ENCODE measurements at regions not wholly inside any gene's neighbourhood (a gene's known extent, or its start where the extent isn't known, plus 50 kb on each side); places are given as distances from the start of the nearest gene placed in this dataset.

GRCh38 chr5:107774316-107774715 is 103.6 kb upstream of the EFNA5 start:
- Histone ChIP-seq H3K4me1 (ENCODE audit: insufficient read depth, low read length) (no peaks in the 10 kb centered on the region), H3K27me3 (ENCODE audit: control insufficient read depth in 1 of 2, insufficient read depth in 2 of 2, low read length in 2 of 2) (no peaks in the 10 kb centered on the region), H3K9me3 (ENCODE audit: control insufficient read depth in 1 of 2, insufficient read depth in 1 of 2, low read length in 2 of 2) (no peaks in the 10 kb centered on the region), H3K4me3 (ENCODE audit: low read length) (no peak overlapping the region), H3K27ac (ENCODE audit: low read depth in 1 of 2, low read length in 2 of 2) (no peak overlapping the region), H3K36me3 (ENCODE audit: insufficient read depth, low read length) (no peaks in the 10 kb centered on the region)
- no peaks in the 10 kb centered on the region for H3K9me3 Mint-ChIP-seq
- no peak overlapping the region for H3K27ac Mint-ChIP-seq
- ChIA-PET CTCF (no interaction called here), POLR2A (no interaction called here)
- no peak overlapping the region for H3K4me3 Mint-ChIP-seq
- ATAC-seq (ENCODE audit: poor library complexity) (no peak), DNase-seq (no peak)
- intact Hi-C loops (cut with DNase I, micrococcal nuclease), result no loop called here
- peaks cover 17% of the 10 kb centered on the region for H3K27me3 Mint-ChIP-seq
- no peak for TF ChIP-seq CTCF (IDR thresholded peaks at IDR 0.05)
- no peaks in the 10 kb centered on the region for H3K36me3 Mint-ChIP-seq (ENCODE audit: low read depth)
- H3K4me1 Mint-ChIP-seq (ENCODE audit: low read depth), result no peaks in the 10 kb centered on the region

- H3K4me1 Mint-ChIP-seq (ENCODE audit: low read depth), result no peaks in the 10 kb centered on the region
- H3K27me3 ChIP-seq (ENCODE audit: control insufficient read depth in 1 of 2, insufficient read depth in 2 of 2, low read length in 2 of 2), result no peaks in the 10 kb centered on the region
- no peaks in the 10 kb centered on the region for H3K4me1 ChIP-seq (ENCODE audit: insufficient read depth, low read length)
- DNase-seq, result no peak
- no peak for TF ChIP-seq CTCF (IDR thresholded peaks at IDR 0.05)
- H3K9me3 Mint-ChIP-seq, result no peaks in the 10 kb centered on the region
- H3K27ac Mint-ChIP-seq, result no peak overlapping the region
- ChIA-PET POLR2A (no interaction called here), CTCF (no interaction called here)
- H3K36me3 ChIP-seq (ENCODE audit: insufficient read depth, low read length), result no peaks in the 10 kb centered on the region
- no peak overlapping the region for H3K4me3 ChIP-seq (ENCODE audit: low read length)
- no peak overlapping the region for H3K4me3 Mint-ChIP-seq
- H3K36me3 Mint-ChIP-seq (ENCODE audit: low read depth), result no peaks in the 10 kb centered on the region
- H3K9me3 ChIP-seq (ENCODE audit: control insufficient read depth in 1 of 2, insufficient read depth in 1 of 2, low read length in 2 of 2), result no peaks in the 10 kb centered on the region
- no peak overlapping the region for H3K27ac ChIP-seq (ENCODE audit: low read depth in 1 of 2, low read length in 2 of 2)
- peaks cover 17% of the 10 kb centered on the region for H3K27me3 Mint-ChIP-seq
- ATAC-seq (ENCODE audit: poor library complexity), result no peak
- intact Hi-C loops (cut with DNase I, micrococcal nuclease), result no loop called here
These were observed 102.7 kb upstream of the EFNA5 start for GRCh38 chr5:107773479-107773878.

DNA sequence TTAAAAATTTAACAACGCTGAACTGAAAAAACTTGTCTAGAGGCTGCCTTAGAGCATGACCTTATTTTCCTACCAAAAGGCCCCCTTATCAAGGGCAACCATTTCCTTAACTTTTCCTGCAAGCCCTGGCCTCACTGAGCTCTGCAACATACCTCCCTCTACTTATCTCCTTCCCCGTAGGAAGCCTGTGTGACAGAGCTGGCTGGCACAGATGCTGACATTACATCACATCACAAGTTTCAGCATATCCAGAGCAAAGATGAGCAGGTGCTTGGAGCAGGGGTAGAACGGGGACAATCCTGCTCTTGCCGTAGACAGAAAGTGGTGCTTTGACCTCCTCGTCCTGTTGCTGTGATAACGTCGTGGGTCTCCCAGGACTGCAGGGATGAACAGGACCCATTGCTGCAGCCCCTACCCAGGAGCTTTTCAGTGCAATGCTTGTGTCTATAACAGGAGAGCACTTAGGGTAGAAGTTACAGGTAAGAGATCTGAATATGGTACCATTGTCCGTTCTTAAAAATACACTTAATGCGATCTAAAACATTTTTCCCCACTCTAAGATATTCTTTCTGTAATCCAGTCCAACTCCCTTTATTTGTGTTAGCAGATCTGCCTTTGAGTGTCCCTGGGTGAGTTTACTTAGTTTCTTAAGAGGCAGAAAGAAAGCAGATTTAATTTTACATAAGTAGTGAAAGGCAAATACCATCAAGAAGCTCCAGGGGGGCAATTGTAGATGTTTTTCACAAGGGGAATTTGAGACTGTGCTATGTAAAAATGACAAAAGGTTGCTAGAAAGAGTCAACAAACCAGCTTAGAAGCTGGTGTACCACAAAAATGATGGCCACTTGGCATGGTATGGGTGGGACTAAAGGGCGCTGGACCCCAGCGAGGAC is 101.9 kb upstream of the EFNA5 start:
- Histone ChIP-seq H3K9me3 (ENCODE audit: control insufficient read depth in 1 of 2, insufficient read depth in 1 of 2, low read length in 2 of 2) (no peaks in the 10 kb centered on the region), H3K4me1 (ENCODE audit: insufficient read depth, low read length) (no peaks in the 10 kb centered on the region), H3K4me3 (ENCODE audit: low read length) (no peak overlapping the region), H3K36me3 (ENCODE audit: insufficient read depth, low read length) (no peaks in the 10 kb centered on the region), H3K27me3 (ENCODE audit: control insufficient read depth in 1 of 2, insufficient read depth in 2 of 2, low read length in 2 of 2) (no peaks in the 10 kb centered on the region), H3K27ac (ENCODE audit: low read depth in 1 of 2, low read length in 2 of 2) (no peak overlapping the region)
- intact Hi-C loops (cut with DNase I, micrococcal nuclease), result no loop called here
- no peak for ATAC-seq (ENCODE audit: poor library complexity)
- Mint-ChIP-seq H3K27me3 (peaks cover 17% of the 10 kb centered on the region), H3K27ac (no peak overlapping the region), H3K36me3 (ENCODE audit: low read depth) (no peaks in the 10 kb centered on the region), H3K9me3 (no peaks in the 10 kb centered on the region), H3K4me1 (ENCODE audit: low read depth) (no peaks in the 10 kb centered on the region), H3K4me3 (no peak overlapping the region)
- POLR2A ChIA-PET, result no interaction called here
- DNase-seq, result no peak
- CTCF ChIA-PET, result interaction anchor here (0.5 kb wide), 1 partner anchor 143 kb away, joined by 3 read pairs; no protein-coding TSS in a partner anchor
- no peak for TF ChIP-seq CTCF (IDR thresholded peaks at IDR 0.05)

All from CD4-positive, alpha-beta T cell (primary cell).